ENCODE measurements at regions not wholly inside any gene's neighbourhood (a gene's known extent, or its start where the extent isn't known, plus 50 kb on each side); places are given as distances from the start of the nearest gene placed in this dataset.

- no peak for TF ChIP-seq KDM1A (IDR thresholded peaks at IDR 0.05; ENCODE audit: borderline replicate concordance, low read length)
- TF ChIP-seq BRCA1 (IDR thresholded peaks at IDR 0.05; ENCODE audit: low read depth, low read length), result no peak
- no peak for TF ChIP-seq POLR2A (IDR thresholded peaks at IDR 0.05; ENCODE audit: control extremely low read depth in 1 of 2, low read depth in 2 of 2, low read length in 2 of 2)
- TF ChIP-seq HDAC6 (IDR thresholded peaks at IDR 0.05; ENCODE audit: low read depth, low read length), result no peak
- TF ChIP-seq JUN (IDR thresholded peaks at IDR 0.05; ENCODE audit: low read depth, low read length), result no peak
- no peak for TF ChIP-seq RFX5 (IDR thresholded peaks at IDR 0.05; ENCODE audit: borderline replicate concordance, low read depth, low read length)
- TF ChIP-seq, protein P1, sequence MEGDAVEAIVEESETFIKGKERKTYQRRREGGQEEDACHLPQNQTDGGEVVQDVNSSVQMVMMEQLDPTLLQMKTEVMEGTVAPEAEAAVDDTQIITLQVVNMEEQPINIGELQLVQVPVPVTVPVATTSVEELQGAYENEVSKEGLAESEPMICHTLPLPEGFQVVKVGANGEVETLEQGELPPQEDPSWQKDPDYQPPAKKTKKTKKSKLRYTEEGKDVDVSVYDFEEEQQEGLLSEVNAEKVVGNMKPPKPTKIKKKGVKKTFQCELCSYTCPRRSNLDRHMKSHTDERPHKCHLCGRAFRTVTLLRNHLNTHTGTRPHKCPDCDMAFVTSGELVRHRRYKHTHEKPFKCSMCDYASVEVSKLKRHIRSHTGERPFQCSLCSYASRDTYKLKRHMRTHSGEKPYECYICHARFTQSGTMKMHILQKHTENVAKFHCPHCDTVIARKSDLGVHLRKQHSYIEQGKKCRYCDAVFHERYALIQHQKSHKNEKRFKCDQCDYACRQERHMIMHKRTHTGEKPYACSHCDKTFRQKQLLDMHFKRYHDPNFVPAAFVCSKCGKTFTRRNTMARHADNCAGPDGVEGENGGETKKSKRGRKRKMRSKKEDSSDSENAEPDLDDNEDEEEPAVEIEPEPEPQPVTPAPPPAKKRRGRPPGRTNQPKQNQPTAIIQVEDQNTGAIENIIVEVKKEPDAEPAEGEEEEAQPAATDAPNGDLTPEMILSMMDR (IDR thresholded peaks at IDR 0.05; ENCODE audit: control extremely low read depth in 1 of 3, insufficient read depth in 1 of 3, low read depth in 1 of 3, low read length in 3 of 3), result no peak
- TF ChIP-seq POLR2AphosphoS5 (IDR thresholded peaks at IDR 0.05; ENCODE audit: low read depth, low read length), result no peak
- no peak for TF ChIP-seq POU5F1 (IDR thresholded peaks at IDR 0.05; ENCODE audit: low read depth, low read length)
Measured at GRCh38 chr2:6325616-6326015, 540.1 kb downstream of the CMPK2 start.

Measured in H1 (cell line).